HG02885 (cell line): ENCODE measurements at regions not wholly inside any gene's neighbourhood (a gene's known extent, or its start where the extent isn't known, plus 50 kb on each side); places are given as distances from the start of the nearest gene placed in this dataset.

Experiments used
- ATAC-seq: cut with Tn5 transposase; IDR thresholded peaks from one replicate; pipeline ENCODE4 v1.9.1; 2021; ENCODE audit warnings: mild to moderate bottlenecking; ENCODE audit not compliant: unreplicated experiment, poor library complexity

GRCh38 chr6:156538875-156539660 lies 238.1 kb upstream of the ARID1B start:
- ATAC-seq, result no peak

DNA sequence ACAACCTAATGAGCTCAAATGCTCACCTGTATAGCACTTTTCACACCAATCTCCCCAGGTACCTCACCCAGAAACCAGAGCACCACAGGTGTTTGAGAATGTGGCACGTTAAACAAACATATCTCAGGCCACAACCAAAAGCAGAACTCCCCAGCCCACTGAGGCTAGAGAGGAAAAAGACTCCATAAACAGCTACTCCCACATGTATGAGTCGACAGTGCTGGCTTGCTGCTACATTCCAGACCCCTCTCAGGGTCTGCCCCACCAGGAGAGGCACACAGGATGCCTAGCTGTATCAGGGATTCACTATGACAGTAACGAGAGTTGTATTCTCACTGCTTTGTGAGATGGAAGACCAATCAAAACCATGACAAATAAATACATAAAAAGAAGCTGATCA lies 242.6 kb upstream of the ARID1B start:
- no peak for ATAC-seq

GRCh38 chr6:156533872-156534524 lies 243.2 kb upstream of the ARID1B start:
- no peak for ATAC-seq

GRCh38 chr6:156526081-156526480 lies 251.1 kb upstream of the ARID1B start:
- ATAC-seq, result no peak

- no peak for ATAC-seq
These were observed 251.6 kb upstream of the ARID1B start for GRCh38 chr6:156525541-156525940.

- ATAC-seq, result no peak
These were observed 257.2 kb upstream of the ARID1B start for GRCh38 chr6:156519940-156520339.

DNA sequence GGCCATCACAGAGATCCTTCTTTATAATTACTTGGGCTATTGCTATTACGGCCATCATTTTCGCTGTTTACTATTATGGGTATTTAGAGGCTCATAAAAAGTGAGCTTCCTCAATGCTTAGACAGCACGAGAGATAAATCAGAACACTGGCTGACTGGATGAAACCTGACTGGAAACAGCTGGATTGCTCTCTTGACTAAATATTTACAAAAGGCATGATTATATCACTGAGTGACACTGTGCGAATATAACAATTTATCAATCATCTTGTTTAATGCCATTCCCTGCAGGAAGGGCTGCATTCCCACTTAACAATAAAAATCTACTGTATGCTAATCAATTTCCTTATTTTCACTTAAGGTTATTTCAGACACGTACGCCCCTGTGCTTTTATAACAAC lies 260.1 kb upstream of the ARID1B start:
- ATAC-seq, result no peak

- ATAC-seq, result no peak
These were observed 261.9 kb upstream of the ARID1B start for GRCh38 chr6:156515242-156515641.

- ATAC-seq, result no peak
These were observed 263.7 kb upstream of the ARID1B start for GRCh38 chr6:156513504-156513903.

GRCh38 chr6:156511570-156511969 lies 265.6 kb upstream of the ARID1B start:
- ATAC-seq, result no peak

- no peak for ATAC-seq
These were observed 266.1 kb upstream of the ARID1B start for GRCh38 chr6:156511051-156511450.

DNA sequence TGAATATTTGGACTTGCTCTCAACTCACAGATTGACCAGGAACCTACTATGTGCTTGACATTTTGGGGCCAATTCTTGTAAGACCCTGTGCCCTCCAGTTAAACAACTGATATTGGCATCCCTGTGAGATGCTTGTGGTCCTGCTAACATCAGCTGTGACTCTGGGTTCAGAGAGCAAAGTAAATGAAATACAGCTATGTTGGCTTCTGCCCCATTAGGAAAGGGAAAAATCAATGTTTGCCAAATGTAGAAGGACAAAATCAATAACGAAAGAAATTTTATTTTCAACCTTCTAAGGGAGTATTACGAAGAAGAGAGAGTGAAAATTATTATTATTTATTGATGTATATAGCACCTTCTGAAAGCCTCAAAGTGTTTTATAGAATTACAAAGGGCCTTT lies 266.9 kb upstream of the ARID1B start:
- ATAC-seq, result no peak

DNA sequence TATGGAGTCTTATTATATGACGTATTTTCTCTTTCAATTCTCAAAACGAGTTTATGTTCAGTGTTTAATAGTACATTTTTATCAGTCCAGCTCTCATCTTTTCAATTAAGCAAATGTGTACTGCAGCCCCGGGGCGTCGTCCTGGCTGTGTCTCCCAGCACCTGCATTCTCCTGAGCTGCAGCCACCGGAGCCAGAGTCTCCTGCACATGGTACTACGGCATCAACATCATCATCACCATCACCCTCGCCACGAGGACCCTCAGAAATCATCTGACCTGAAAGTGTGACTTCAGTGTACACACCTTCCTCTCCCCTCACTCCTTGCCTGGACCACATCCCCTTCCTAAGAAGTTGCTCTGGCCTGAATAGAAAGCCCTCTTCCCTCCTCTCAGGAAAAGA lies 267.7 kb upstream of the ARID1B start:
- no peak for ATAC-seq

GRCh38 chr6:156508923-156509322 lies 268.3 kb upstream of the ARID1B start:
- no peak for ATAC-seq

- no peak for ATAC-seq
These were observed 269.1 kb upstream of the ARID1B start for GRCh38 chr6:156508126-156508525.

DNA sequence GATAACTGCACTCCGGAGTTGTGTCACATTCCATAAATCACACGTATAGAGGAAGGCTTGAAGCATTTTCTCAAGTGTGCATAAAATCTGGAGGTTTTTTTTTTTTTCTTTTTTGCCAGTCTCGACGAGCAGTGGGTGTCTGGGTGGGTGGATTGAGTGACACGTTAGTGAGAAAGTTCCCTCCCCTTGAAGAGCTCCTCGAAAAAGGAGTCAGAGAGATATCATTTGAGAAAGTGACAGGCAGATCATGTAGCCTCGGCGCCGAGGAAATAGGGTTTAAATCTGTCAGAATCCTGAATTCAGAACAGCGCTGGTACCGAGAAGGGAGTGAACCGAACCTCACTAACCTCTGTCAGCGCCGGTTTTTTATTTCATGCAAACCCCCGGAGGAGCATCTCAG lies 269.5 kb upstream of the ARID1B start:
- no peak for ATAC-seq

DNA sequence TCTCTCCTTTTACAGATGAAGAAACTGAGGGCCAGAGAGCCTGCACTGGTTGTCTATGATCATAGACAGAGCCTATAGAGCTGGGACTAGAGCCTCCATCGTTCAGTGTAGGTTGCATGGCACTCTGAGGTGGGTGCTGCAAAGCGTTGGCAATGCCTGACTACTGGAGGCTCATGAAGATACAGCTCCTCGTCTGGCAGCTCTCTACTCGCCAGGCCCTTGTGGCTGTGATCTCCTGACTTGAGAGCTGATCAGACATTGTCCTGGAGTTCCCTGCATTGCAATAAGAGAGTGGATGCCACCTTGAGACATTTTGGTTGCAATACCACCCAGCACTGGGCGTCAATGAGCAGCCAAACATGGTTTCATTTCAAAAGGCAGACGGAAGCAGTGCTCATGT lies 270.1 kb upstream of the ARID1B start:
- no peak for ATAC-seq

DNA sequence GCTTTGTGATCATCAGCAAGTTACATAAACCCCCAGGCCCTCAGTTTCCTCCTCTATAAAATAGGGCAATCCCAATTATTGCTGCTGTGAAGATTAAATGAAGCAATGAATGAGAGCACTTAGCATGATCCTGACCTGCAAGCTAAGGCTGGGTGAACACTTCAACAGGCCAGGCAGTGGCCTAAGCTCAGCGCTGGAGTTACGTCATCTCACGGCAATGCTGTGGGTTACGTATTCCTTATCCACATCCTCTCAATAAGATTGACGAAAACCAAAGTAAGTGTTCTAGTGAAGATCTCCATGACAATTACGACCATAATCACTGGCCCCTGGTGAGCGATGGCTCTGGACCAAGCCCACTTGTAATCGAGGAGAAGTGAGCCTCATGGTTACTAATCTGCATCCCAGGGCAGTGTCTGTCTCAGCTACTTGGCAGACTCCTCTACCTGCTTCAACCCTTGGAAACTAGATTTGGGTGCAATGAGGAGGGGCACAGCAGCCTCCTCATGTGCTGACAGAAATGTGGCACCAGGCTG lies 274.1 kb upstream of the ARID1B start:
- ATAC-seq, result no peak

DNA sequence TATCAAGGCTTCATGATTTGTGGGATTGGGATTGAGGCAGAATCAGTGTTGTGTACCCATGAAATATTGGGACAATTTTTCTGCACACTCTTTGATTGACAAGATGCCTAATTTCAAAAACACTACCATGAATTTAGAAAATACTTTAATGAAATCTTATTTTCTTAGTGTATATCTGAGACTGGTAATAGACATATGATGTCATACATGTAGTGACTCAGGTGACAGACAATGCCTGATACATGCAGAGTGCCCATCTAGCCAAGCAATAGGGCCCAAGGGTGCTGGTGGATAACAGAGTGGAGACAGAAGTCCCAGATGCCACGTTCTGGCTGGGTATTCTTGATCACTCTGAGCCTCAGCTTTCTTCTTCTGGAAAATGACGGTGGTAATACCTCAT lies 279.6 kb upstream of the ARID1B start:
- no peak for ATAC-seq

DNA sequence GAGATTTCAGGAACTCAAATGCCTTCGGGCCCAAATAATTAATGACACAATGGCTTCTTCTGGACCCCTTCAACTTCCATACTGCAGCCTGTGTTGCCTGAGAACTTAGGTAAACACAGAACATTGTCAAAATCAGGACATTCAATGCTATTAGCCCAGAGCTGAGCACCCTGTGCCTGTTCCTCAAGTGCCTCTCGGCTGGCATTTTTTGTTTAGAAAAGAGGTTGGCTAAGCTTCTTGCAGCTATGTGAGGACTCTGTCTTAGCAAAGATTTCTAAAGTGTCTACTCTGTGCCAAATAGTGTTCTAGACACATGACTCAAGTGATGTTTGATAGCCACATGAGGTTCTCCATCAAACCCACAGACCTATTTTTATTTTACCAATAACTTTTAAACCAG lies 289.3 kb upstream of the ARID1B start:
- ATAC-seq, result no peak

DNA sequence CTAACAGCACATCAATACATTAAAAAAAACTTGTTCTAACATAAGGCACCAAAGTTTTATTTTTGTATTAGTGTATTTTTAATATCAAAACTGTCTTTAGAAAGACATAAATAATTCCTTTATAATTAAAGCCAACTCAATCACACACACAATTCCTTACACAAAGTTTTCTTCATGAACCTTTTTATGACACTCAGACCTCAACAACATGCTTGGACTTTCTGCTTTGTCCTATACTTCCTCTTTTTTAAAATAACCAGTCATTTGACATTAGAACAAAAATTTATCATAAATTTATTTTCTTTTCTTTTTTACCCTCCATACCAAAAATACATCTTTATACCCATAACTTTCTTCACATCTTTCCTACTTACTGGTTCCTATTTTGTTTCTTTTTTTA lies 292.0 kb upstream of the ARID1B start:
- no peak for ATAC-seq
